Transverse colon (tissue), 4 donors: ENCODE measurements at regions not wholly inside any gene's neighbourhood (a gene's known extent, or its start where the extent isn't known, plus 50 kb on each side); places are given as distances from the start of the nearest gene placed in this dataset.

Experiments used
- CTCF ChIP-seq, 5 experiments: fragments of 200-600 bp in 3 of 5; fragments of 450-650 bp in 2 of 5; sonication (generic) in 3 of 5; IDR thresholded peaks; 1 replicate in 2 of 5; 2 replicates in 3 of 5; pipeline ENCODE4 v1.5.1; 2016 to 2017; ENCODE audit warnings: antibody characterized with exemption in 5 of 5, inconsistent platforms in 3 of 5, mild to moderate bottlenecking in 2 of 5, moderate library complexity in 1 of 5
- POLR2A ChIP-seq: fragments of 450-650 bp; IDR thresholded peaks from one replicate; pipeline ENCODE4 v1.6.1; 2016; ENCODE audit warnings: antibody characterized with exemption, mild to moderate bottlenecking, moderate library complexity
- POLR2AphosphoS5 ChIP-seq, 3 donors: sonication (generic); formaldehyde crosslinking; IDR thresholded peaks; one replicate each; pipeline ENCODE4 v1.6.1; 2016; ENCODE audit warnings: antibody characterized with exemption in 3 of 3

- no peak for TF ChIP-seq CTCF (IDR thresholded peaks at IDR 0.05)
- no peak for TF ChIP-seq POLR2AphosphoS5 (IDR thresholded peaks at IDR 0.05)
- no peak for TF ChIP-seq POLR2A
Measured at GRCh38 chr2:193861557-193861956, 1666.8 kb upstream of the TMEFF2 start.
